K562 (cell line): ENCODE measurements at regions not wholly inside any gene's neighbourhood (a gene's known extent, or its start where the extent isn't known, plus 50 kb on each side); places are given as distances from the start of the nearest gene placed in this dataset.

Experiments
- CAMTA2 ChIP-seq: fragments of 250-450 bp; sonication (Bioruptor Pico); conservative IDR thresholded peaks from 2 replicates; pipeline ENCODE4 v1.5.1; 2022
- CTCF ChIP-seq, 3 experiments: IDR thresholded peaks in 2 of 3; conservative IDR thresholded peaks in 1 of 3; 2 replicates each; pipeline ENCODE4 v1.5.1; 2011 to 2012; ENCODE audit warnings: low read length in 3 of 3, mild to moderate bottlenecking in 3 of 3, control low read depth in 2 of 3, improper control_type of control experiment in 1 of 3, inconsistent platforms in 1 of 3, low read depth in 1 of 3, mixed read lengths in 1 of 3, moderate library complexity in 1 of 3; ENCODE audit not compliant: insufficient read depth in 2 of 3
- ETS1 ChIP-seq: conservative IDR thresholded peaks from 2 replicates; pipeline ENCODE4 v1.6.1; 2011; ENCODE audit warnings: low read depth, mild to moderate bottlenecking, low read length; ENCODE audit not compliant: control insufficient read depth
- HCFC1 ChIP-seq: IDR thresholded peaks from 2 replicates; pipeline ENCODE4 v1.6.1; 2012; ENCODE audit warnings: low read depth, low read length, improper control_type of control experiment
- HDAC3 ChIP-seq: fragments of 450-650 bp; IDR thresholded peaks from 2 replicates; pipeline ENCODE4 v1.6.1; 2018; ENCODE audit warnings: borderline replicate concordance, mild to moderate bottlenecking, moderate library complexity; ENCODE audit not compliant: partially characterized antibody
- KLF16 ChIP-seq: IDR thresholded peaks from 2 replicates; pipeline ENCODE4 v1.6.1; 2016; ENCODE audit warnings: antibody characterized with exemption
- L3MBTL2 ChIP-seq: fragments of 450-650 bp; IDR thresholded peaks from 2 replicates; pipeline ENCODE4 v1.6.1; 2016; ENCODE audit warnings: mild to moderate bottlenecking, moderate library complexity
- RHOXF2B ChIP-seq: fragments of 250-450 bp; sonication (Bioruptor Pico); conservative IDR thresholded peaks from 2 replicates; pipeline ENCODE4 v1.5.1; 2021
- SIN3A ChIP-seq, 2 experiments: fragments of 150-350 bp in 1 of 2; IDR thresholded peaks; 2 replicates each; pipeline ENCODE4 v1.6.1; 2011 to 2016; ENCODE audit warnings: borderline replicate concordance in 2 of 2, low read depth in 2 of 2, low read length in 2 of 2, mild to moderate bottlenecking in 2 of 2, moderate library complexity in 2 of 2; ENCODE audit not compliant: control insufficient read depth in 1 of 2
- TBP ChIP-seq: optimal IDR thresholded peaks from 2 replicates; pipeline ENCODE3; 2011; ENCODE audit warnings: low read depth, low read length, improper control_type of control experiment
- ZNF146 ChIP-seq: IDR thresholded peaks from one replicate; pipeline ENCODE4 v1.6.1; 2018; ENCODE audit warnings: missing compliant biosample characterization; ENCODE audit not compliant: unreplicated experiment

- no peak for TF ChIP-seq L3MBTL2
- no peak for TF ChIP-seq CTCF (IDR thresholded peaks at IDR 0.05 in 2 of 3, conservative IDR thresholded peaks at IDR 0.05 in 1 of 3; ENCODE audit: insufficient read depth in 2 of 3, low read depth in 1 of 3, low read length in 3 of 3)
- TF ChIP-seq SIN3A (IDR thresholded peaks at IDR 0.05; ENCODE audit: borderline replicate concordance in 2 of 2, control insufficient read depth in 1 of 2, low read depth in 2 of 2, low read length in 2 of 2), result no peak
- no peak for TF ChIP-seq HCFC1
- no peak for TF ChIP-seq CAMTA2 (CRISPR knock-in tag)
- no peak for TF ChIP-seq HDAC3
- no peak for TF ChIP-seq TBP
- no peak for TF ChIP-seq KLF16
- no peak for TF ChIP-seq ETS1
- TF ChIP-seq ZNF146 (CRISPR knock-in tag), result no peak
- no peak for TF ChIP-seq RHOXF2B (CRISPR knock-in tag)
Measured at GRCh38 chr12:84741031-84741430, 171.6 kb downstream of the SLC6A15 start.
